Keratinocyte (primary cell): ENCODE measurements at regions not wholly inside any gene's neighbourhood (a gene's known extent, or its start where the extent isn't known, plus 50 kb on each side); places are given as distances from the start of the nearest gene placed in this dataset.

ENCODE experiments used
- CTCF ChIP-seq, 3 experiments: IDR thresholded peaks in 1 of 3; conservative IDR thresholded peaks in 1 of 3; optimal IDR thresholded peaks in 1 of 3; 2 replicates in 2 of 3; 3 replicates in 1 of 3; pipeline versions ENCODE3 to v1.5.1; 2011; ENCODE audit warnings: low read length in 3 of 3, mild to moderate bottlenecking in 3 of 3, moderate library complexity in 2 of 3, control low read depth in 1 of 3, inconsistent platforms in 1 of 3; ENCODE audit not compliant: insufficient read depth in 2 of 3; ENCODE audit errors: extremely low read depth in 1 of 3
- EZH2 ChIP-seq: IDR thresholded peaks from one replicate; pipeline ENCODE4 v1.6.1; 2012; ENCODE audit warnings: inconsistent platforms, mild to moderate bottlenecking, low read length, moderate library complexity

- TF ChIP-seq CTCF (optimal IDR thresholded peaks at IDR 0.05 in 1 of 3, IDR thresholded peaks at IDR 0.05 in 1 of 3, conservative IDR thresholded peaks at IDR 0.05 in 1 of 3; ENCODE audit: extremely low read depth in 1 of 3, insufficient read depth in 2 of 3, low read length in 3 of 3), result no peak
- TF ChIP-seq EZH2, result no peak
Observed at GRCh38 chr4:22313976-22314375, 201.9 kb downstream of the ADGRA3 start.
